Stimulated activated CD8-positive, alpha-beta memory T cell treated with anti-CD3 and anti-CD28 coated beads, Interleukin-12 subunit alpha, Interleukin-12 subunit beta, amount 100 ng/mL, for 1 hour (primary cell): ENCODE measurements at regions not wholly inside any gene's neighbourhood (a gene's known extent, or its start where the extent isn't known, plus 50 kb on each side); places are given as distances from the start of the nearest gene placed in this dataset.
"Not testable (repeated sequence)": the region's sequence is repeated elsewhere in the genome, so short reads cannot be mapped to it uniquely, and the experiment has no call there.

Experiments used
- DNase-seq: peaks from one replicate; pipeline ENCODE4 v3.0.0-alpha.2; 2020; ENCODE audit warnings: low read depth

GRCh38 chr18:42328931-42329330, 373.9 kb downstream of the PIK3C3 start:
- DNase-seq: no peak

GRCh38 chr18:42330296-42330695, 375.3 kb downstream of the PIK3C3 start:
- no peak for DNase-seq

DNA sequence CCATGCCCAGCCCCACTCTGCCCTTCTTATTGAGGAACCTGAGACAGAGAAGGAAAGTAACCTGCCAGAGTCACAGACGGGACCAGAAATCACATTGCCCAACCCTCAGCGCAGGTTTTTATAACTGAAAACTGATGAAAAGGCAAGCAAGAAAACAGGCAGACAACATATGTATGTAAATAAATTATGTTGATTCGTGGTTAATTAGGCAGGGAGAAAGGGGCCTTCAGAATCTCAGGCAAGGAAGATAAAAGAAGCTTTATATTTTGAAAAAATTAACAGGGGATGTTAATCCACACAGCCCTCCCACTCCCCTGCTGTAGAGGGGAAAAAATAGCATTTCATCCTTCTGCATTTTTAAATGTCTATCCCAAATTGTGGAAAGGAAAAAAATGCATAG, 378.5 kb downstream of the PIK3C3 start:
- no peak for DNase-seq

DNA sequence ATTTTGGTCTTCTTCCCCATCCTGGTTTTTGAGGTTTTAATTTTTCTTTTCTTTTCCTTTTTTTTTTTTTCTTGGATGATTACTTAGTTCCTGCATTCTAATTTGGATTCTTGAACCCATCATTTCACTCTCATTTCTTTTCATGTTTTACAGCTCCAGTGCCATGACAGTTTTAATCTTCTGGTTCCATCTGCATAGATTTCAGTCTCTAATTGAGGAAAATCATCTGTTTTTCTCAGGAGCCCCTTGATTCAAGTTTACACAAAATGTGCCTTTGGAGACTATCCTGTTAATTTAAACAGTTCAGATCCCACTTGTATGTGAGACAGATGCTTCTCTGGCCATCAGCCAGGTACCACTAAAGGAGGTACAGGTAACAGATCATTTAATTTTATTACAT, 379.9 kb downstream of the PIK3C3 start:
- DNase-seq: no peak

DNA sequence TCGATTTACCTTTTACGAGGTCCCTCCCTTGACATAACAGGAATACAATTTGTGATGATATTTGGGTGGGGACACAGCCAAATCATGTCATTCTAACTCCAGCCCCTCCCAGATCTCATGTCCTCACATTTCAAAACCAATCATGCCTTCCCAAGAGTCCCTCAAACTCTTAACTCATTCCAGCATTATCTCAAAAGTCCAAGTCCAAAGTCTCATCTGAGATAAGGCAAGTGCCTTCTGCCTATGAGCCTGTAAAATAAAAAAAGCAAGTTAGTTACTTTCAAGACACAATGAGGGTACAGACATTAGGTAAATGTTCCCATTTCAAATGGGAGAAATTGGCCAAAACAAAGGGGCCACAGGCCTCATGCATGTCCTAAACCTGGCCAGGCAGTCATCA, 381.1 kb downstream of the PIK3C3 start:
- no peak for DNase-seq

DNA sequence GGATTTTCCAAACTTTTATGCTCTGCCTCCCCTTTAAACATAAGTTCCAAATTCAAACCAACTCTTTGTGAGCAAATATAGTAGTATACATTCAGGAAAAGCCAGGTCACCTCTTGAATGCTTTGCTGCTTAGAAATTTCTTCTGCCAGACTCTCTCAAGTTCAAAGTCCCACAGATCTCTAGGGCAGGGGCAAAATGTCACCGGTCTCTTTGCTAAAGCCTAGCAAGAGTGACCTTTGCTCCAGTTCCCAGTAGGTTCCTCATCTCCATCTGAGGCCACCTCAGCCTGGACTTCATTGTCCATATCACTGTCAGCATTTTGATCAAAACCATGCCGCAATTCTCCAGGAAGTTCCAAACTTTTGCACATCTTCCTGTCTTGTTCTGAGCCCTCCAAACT, 382.3 kb downstream of the PIK3C3 start:
- not testable (repeated sequence) for DNase-seq

DNA sequence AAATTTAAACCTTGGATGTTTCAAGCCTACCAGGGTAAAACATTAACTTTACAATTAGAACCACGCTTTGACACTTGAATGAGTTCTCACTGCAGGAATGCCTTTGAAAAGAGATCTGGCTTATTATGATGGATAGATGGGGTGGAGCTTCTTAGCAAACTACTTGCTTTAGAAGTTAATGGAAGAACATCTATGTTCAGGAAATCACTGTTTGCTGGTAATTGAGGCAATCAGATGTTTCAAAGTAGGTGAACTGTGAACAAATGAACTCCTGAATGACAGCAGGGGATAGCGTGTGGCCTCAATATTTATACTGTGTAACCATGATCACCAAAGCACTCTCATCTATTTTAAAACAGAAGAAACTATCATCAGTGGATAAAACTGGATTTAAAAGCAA, 383.6 kb downstream of the PIK3C3 start:
- no peak for DNase-seq

DNA sequence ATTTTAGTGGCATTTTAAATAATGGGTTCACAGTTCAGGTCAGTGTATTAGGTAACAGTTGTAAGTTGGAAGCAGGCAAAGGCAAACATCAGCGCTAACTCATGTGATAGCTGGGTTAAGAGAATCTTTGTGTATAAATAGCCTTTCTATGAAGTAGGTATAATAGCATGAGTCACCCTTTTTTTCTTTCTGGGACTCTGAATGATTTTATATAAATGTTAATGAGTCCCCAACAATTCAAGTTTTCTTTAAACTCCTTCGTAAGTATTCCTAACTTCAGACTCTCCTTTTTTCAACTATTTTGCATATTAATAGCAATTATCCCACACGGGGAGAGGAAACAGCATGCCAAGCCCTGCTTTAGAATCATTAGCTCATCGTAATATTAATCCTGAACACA, 384.3 kb downstream of the PIK3C3 start:
- DNase-seq: no peak

GRCh38 chr18:42340423-42341009, 385.5 kb downstream of the PIK3C3 start:
- no peak for DNase-seq

GRCh38 chr18:42341423-42341822, 386.4 kb downstream of the PIK3C3 start:
- no peak for DNase-seq

DNA sequence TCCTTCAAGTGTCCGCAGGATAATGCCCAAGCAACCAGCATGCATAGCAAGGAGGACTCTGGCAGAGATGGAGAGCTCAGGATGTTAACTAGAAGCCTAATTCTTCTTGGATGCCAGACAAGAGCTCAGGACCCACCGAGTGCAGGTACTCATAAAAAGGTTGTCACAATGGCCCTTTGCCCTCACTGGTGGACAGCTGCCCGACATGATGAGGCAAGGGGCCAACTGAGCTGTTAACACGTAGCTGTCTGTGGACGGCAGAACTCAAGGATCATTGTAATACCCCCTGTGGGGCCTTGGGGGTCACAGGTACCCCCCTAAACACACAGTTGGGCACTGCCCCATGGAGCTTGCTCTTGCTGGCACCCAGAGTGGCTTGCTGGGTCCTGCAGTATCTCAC, 393.7 kb downstream of the PIK3C3 start:
- DNase-seq: no peak

- no peak for DNase-seq
These were observed 396.4 kb downstream of the PIK3C3 start for GRCh38 chr18:42351455-42351854.

DNA sequence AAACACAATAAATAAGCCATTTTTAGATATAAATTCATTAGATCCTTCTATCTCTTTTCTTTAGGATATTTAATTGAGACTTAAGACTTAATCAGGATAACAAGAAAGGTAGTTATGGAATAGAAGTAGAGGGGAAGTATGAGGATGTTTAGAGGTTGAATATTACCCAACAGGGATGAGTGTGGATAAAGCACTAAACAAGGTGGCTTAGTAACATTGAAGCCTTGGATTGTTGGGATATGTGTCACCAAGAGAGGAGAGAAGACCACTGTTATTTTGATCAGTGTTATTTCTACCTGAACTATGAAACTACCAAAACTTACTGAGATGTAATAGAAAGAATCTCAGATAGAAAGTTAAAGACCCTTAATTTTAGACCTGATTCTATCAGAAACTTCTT, 405.7 kb downstream of the PIK3C3 start:
- no peak for DNase-seq

GRCh38 chr18:42363446-42364441, 408.7 kb downstream of the PIK3C3 start:
- no peak for DNase-seq

GRCh38 chr18:42364766-42365165, 409.7 kb downstream of the PIK3C3 start:
- DNase-seq: no peak

- DNase-seq: no peak
These were observed 410.6 kb downstream of the PIK3C3 start for GRCh38 chr18:42365591-42365990.

DNA sequence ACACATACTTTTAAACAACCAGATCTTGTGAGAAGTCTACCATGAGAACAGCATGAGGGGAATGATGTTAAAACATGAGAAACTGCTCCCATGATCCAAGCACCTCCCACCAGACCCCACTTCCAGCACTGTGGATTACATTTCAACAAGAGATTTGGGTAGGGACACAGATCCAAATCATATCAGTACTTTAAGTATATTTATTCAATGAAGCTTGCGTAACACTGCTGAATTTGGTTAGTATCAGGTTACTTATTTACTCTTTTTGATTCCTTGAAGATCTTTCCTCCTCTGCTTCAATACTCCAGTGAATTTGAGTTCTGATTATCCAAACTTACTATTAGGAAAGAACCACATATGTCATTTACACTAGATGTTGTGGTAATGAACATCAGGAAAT, 418.6 kb downstream of the PIK3C3 start:
- no peak for DNase-seq

GRCh38 chr18:42374961-42375360, 419.9 kb downstream of the PIK3C3 start:
- no peak for DNase-seq

- DNase-seq: not testable (repeated sequence)
These were observed 423.8 kb downstream of the PIK3C3 start for GRCh38 chr18:42378854-42379253.

DNA sequence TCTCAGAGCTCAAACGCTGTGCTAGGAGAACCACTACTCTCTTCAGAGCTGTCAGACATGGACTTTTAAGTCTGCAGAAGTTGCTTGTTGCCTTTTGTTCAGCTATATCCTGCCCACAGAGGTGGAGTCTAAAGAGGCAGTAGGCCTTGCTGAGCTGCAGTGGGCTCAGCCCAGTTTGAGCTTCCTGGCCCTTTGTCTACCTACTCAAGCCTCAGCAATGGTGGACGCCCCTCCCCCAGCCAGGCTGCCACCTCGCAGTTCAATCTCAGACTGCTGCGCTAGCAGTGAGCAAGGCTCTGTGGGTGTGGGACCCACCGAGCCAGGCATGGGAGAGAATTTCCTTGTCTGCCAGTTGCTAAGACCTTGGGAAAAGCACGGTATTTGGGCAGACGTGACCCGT, 426.2 kb downstream of the PIK3C3 start:
- DNase-seq: not testable (repeated sequence)

- no peak for DNase-seq
These were observed 437.4 kb downstream of the PIK3C3 start for GRCh38 chr18:42392416-42392815.

DNA sequence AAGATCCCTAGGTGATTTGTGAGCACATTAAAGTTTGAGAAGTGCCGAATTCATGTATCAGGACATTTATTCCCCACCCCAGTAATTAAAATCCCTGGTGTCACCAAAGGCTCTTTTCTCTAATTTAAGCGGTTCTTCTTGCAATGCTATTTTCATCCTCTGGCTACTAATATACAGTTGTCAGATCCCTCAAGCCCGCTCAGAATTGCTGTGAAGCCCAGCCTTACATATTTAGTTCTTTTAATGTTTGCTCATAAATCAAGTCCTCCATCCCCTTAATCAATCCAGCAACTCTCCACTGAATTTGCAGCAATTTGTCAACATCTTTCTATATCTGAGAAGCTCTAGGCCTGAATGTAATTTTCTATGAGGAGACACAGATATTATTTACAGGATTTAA, 437.9 kb downstream of the PIK3C3 start:
- DNase-seq: no peak

DNA sequence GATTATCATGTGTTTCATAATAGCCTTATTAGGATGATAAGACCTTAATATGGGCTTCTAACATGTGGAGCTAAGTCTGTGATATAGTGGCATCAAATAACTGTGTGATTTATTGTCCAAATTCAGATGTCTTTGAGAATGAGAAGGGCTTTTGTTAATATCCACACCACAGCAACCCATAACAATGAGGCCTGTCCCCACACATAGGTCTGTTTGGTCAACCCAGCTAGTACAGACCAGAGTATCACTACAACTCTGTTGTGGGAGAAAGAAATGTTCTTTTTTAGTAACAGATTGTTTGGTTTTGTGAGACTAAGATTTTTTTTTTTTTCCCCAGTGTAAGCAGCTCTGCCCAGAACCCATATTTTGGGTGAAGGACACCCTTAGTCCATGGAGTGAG, 439.2 kb downstream of the PIK3C3 start:
- DNase-seq: no peak
